HG03520 (cell line): ENCODE measurements at regions not wholly inside any gene's neighbourhood (a gene's known extent, or its start where the extent isn't known, plus 50 kb on each side); places are given as distances from the start of the nearest gene placed in this dataset.

Experiments
- ATAC-seq: cut with Tn5 transposase; IDR thresholded peaks from one replicate; pipeline ENCODE4 v1.9.1; 2021; ENCODE audit warnings: mild to moderate bottlenecking, moderate library complexity; ENCODE audit not compliant: unreplicated experiment

- no peak for ATAC-seq
Measured at GRCh38 chr2:790634-791245, 113.5 kb upstream of the TMEM18 start.

- ATAC-seq: no peak
Measured at GRCh38 chr2:790081-790480, 112.9 kb upstream of the TMEM18 start.

- no peak for ATAC-seq
Measured at GRCh38 chr2:789529-789928, 112.3 kb upstream of the TMEM18 start.

GRCh38 chr2:788227-789032, 111.2 kb upstream of the TMEM18 start:
- no peak for ATAC-seq

GRCh38 chr2:784753-785152, 107.5 kb upstream of the TMEM18 start:
- ATAC-seq: no peak

- ATAC-seq: no peak
Measured at GRCh38 chr2:780581-780980, 103.4 kb upstream of the TMEM18 start.

- ATAC-seq: no peak
Measured at GRCh38 chr2:780002-780401, 102.8 kb upstream of the TMEM18 start.

- no peak for ATAC-seq
Measured at GRCh38 chr2:778731-779350, 101.6 kb upstream of the TMEM18 start.

- no peak for ATAC-seq
Measured at GRCh38 chr2:777546-777945, 100.3 kb upstream of the TMEM18 start.

- ATAC-seq: no peak
Measured at GRCh38 chr2:777051-777450, 99.8 kb upstream of the TMEM18 start.

GRCh38 chr2:776487-776886, 99.3 kb upstream of the TMEM18 start:
- no peak for ATAC-seq

- no peak for ATAC-seq
Measured at GRCh38 chr2:776038-776437, 98.8 kb upstream of the TMEM18 start.

GRCh38 chr2:774436-774835, 97.2 kb upstream of the TMEM18 start:
- no peak for ATAC-seq

- no peak for ATAC-seq
Measured at GRCh38 chr2:773256-774160, 96.3 kb upstream of the TMEM18 start.

- ATAC-seq: no peak
Measured at GRCh38 chr2:771538-771937, 94.3 kb upstream of the TMEM18 start.

GRCh38 chr2:770776-771175, 93.6 kb upstream of the TMEM18 start:
- ATAC-seq: no peak

GRCh38 chr2:769771-770170, 92.6 kb upstream of the TMEM18 start:
- no peak for ATAC-seq

- ATAC-seq: no peak
Measured at GRCh38 chr2:768451-768850, 91.2 kb upstream of the TMEM18 start.

GRCh38 chr2:767944-768343, 90.7 kb upstream of the TMEM18 start:
- ATAC-seq: no peak

- no peak for ATAC-seq
Measured at GRCh38 chr2:767440-767839, 90.2 kb upstream of the TMEM18 start.

GRCh38 chr2:766255-766654, 89.0 kb upstream of the TMEM18 start:
- no peak for ATAC-seq
